Neural progenitor cell (in vitro differentiated cells): ENCODE measurements at regions not wholly inside any gene's neighbourhood (a gene's known extent, or its start where the extent isn't known, plus 50 kb on each side); places are given as distances from the start of the nearest gene placed in this dataset.

Experiments used
- DNase-seq: peaks from one replicate; pipeline ENCODE4 v3.0.0-alpha.2; 2016; ENCODE audit warnings: low spot score
- H2AFZ ChIP-seq: fragments of 200-600 bp; sonication (generic); replicated peaks from 2 replicates; pipeline ENCODE4 v1.6.1; 2016; ENCODE audit warnings: antibody characterized with exemption
- H3F3A ChIP-seq: fragments of 200-600 bp; sonication (generic); 2 replicates; pipeline ENCODE4 v1.6.1; 2016; ENCODE audit warnings: antibody characterized with exemption, low read depth
- H3K27ac ChIP-seq: fragments of 200-600 bp; sonication (generic); 2 replicates; pipeline ENCODE4 v1.5.1; 2016; ENCODE audit warnings: mild to moderate bottlenecking
- H3K27me3 ChIP-seq: fragments of 200-600 bp; sonication (generic); 2 replicates; pipeline ENCODE4 v1.6.1; 2016; ENCODE audit warnings: mild to moderate bottlenecking, moderate library complexity
- H3K36me3 ChIP-seq: fragments of 200-600 bp; sonication (generic); 2 replicates; pipeline ENCODE4 v1.5.1; 2016
- H3K4me1 ChIP-seq: fragments of 200-600 bp; sonication (generic); 2 replicates; pipeline ENCODE4 v1.6.1; 2016; ENCODE audit warnings: mixed run types
- H3K4me2 ChIP-seq: fragments of 200-600 bp; sonication (generic); 2 replicates; pipeline ENCODE4 v1.6.1; 2016
- H3K4me3 ChIP-seq: fragments of 200-600 bp; sonication (generic); 2 replicates; pipeline ENCODE4 v1.5.1; 2016
- H3K79me2 ChIP-seq: fragments of 200-600 bp; sonication (generic); 2 replicates; pipeline ENCODE4 v1.6.1; 2016; ENCODE audit warnings: low read depth
- H3K9ac ChIP-seq: fragments of 200-600 bp; sonication (generic); 2 replicates; pipeline ENCODE4 v1.6.1; 2016
- H3K9me3 ChIP-seq: fragments of 200-600 bp; sonication (generic); 2 replicates; pipeline ENCODE4 v1.5.1; 2016; ENCODE audit warnings: low read depth
- H4K20me1 ChIP-seq: fragments of 200-600 bp; sonication (generic); 2 replicates; pipeline ENCODE4 v1.6.1; 2016; ENCODE audit warnings: low read depth
- H3K27ac Mint-ChIP-seq: 3 replicates; pipeline ENCODE4 v1.8.0; 2021; ENCODE audit warnings: mixed read lengths
- H3K27me3 Mint-ChIP-seq: 2 replicates; pipeline ENCODE4 v1.8.0; 2022; ENCODE audit warnings: low read depth, mild to moderate bottlenecking, inconsistent platforms, moderate library complexity, mixed read lengths; ENCODE audit not compliant: insufficient read depth
- H3K36me3 Mint-ChIP-seq: 3 replicates; pipeline ENCODE4 v1.8.0; 2021; ENCODE audit warnings: mixed read lengths
- H3K4me1 Mint-ChIP-seq: 3 replicates; pipeline ENCODE4 v1.8.0; 2021; ENCODE audit warnings: mixed read lengths
- H3K4me3 Mint-ChIP-seq: 3 replicates; pipeline ENCODE4 v1.8.0; 2021; ENCODE audit warnings: mild to moderate bottlenecking, moderate library complexity, mixed read lengths
- H3K9me3 Mint-ChIP-seq: 3 replicates; pipeline ENCODE4 v1.8.0; 2020; ENCODE audit warnings: mixed read lengths
- CTCF ChIP-seq: fragments of 200-600 bp; sonication (generic); IDR thresholded peaks from 2 replicates; pipeline ENCODE4 v1.5.1; 2017; ENCODE audit warnings: antibody characterized with exemption, mild to moderate bottlenecking
- EZH2 ChIP-seq: fragments of 200-600 bp; sonication (generic); IDR thresholded peaks from 2 replicates; pipeline ENCODE4 v1.6.1; 2017; ENCODE audit warnings: antibody characterized with exemption, mild to moderate bottlenecking, moderate library complexity
- EZH2phosphoT487 ChIP-seq: fragments of 200-600 bp; sonication (generic); IDR thresholded peaks from 2 replicates; pipeline ENCODE4 v1.6.1; 2017; ENCODE audit warnings: antibody characterized with exemption

GRCh38 chr5:165360784-165361542 is 1855.5 kb downstream of the MAT2B start:
- H3F3A ChIP-seq, result no peaks in the 10 kb centered on the region
- H3K4me1 ChIP-seq, result no peaks in the 10 kb centered on the region
- no peaks in the 10 kb centered on the region for H4K20me1 ChIP-seq
- H3K4me3 Mint-ChIP-seq, result no peak overlapping the region
- H2AFZ ChIP-seq, result no peak overlapping the region
- no peaks in the 10 kb centered on the region for H3K9me3 ChIP-seq
- H3K9ac ChIP-seq, result no peak overlapping the region
- no peaks in the 10 kb centered on the region for H3K36me3 Mint-ChIP-seq
- H3K4me1 Mint-ChIP-seq, result peaks cover 5% of the 10 kb centered on the region
- no peaks in the 10 kb centered on the region for H3K27me3 ChIP-seq
- no peak overlapping the region for H3K27ac ChIP-seq
- H3K4me2 ChIP-seq, result no peak overlapping the region
- no peak for DNase-seq
- no peak for TF ChIP-seq CTCF
- TF ChIP-seq EZH2, result no peak
- TF ChIP-seq EZH2phosphoT487, result no peak
- no peak overlapping the region for H3K27ac Mint-ChIP-seq
- no peaks in the 10 kb centered on the region for H3K36me3 ChIP-seq
- H3K27me3 Mint-ChIP-seq, result no peaks in the 10 kb centered on the region
- H3K79me2 ChIP-seq, result no peaks in the 10 kb centered on the region
- no peaks in the 10 kb centered on the region for H3K9me3 Mint-ChIP-seq
- H3K4me3 ChIP-seq, result no peak overlapping the region

GRCh38 chr5:165370233-165370632 is 1864.8 kb downstream of the MAT2B start:
- Histone ChIP-seq H3K27me3 (no peaks in the 10 kb centered on the region), H3K27ac (no peak overlapping the region), H3K4me3 (no peak overlapping the region), H3K4me1 (no peaks in the 10 kb centered on the region), H3K9ac (no peak overlapping the region), H3K4me2 (no peak overlapping the region), H4K20me1 (no peaks in the 10 kb centered on the region), H3K36me3 (no peaks in the 10 kb centered on the region), H3K9me3 (no peaks in the 10 kb centered on the region), H2AFZ (no peak overlapping the region), H3F3A (no peaks in the 10 kb centered on the region), H3K79me2 (no peaks in the 10 kb centered on the region)
- no peak overlapping the region for H3K4me3 Mint-ChIP-seq
- DNase-seq, result no peak
- H3K4me1 Mint-ChIP-seq, result no peaks in the 10 kb centered on the region
- no peaks in the 10 kb centered on the region for H3K27me3 Mint-ChIP-seq
- H3K27ac Mint-ChIP-seq, result no peak overlapping the region
- H3K9me3 Mint-ChIP-seq, result no peaks in the 10 kb centered on the region
- no peaks in the 10 kb centered on the region for H3K36me3 Mint-ChIP-seq
- no peak for TF ChIP-seq EZH2phosphoT487
- no peak for TF ChIP-seq EZH2
- TF ChIP-seq CTCF, result no peak

- H2AFZ ChIP-seq, result no peak overlapping the region
- H3K9me3 ChIP-seq, result no peaks in the 10 kb centered on the region
- no peaks in the 10 kb centered on the region for H3F3A ChIP-seq
- H3K9me3 Mint-ChIP-seq, result no peaks in the 10 kb centered on the region
- no peaks in the 10 kb centered on the region for H4K20me1 ChIP-seq
- H3K4me3 ChIP-seq, result no peak overlapping the region
- no peak for TF ChIP-seq EZH2
- TF ChIP-seq EZH2phosphoT487, result no peak
- no peak for TF ChIP-seq CTCF
- DNase-seq, result no peak
- H3K4me1 ChIP-seq, result no peaks in the 10 kb centered on the region
- H3K4me3 Mint-ChIP-seq, result no peak overlapping the region
- H3K4me2 ChIP-seq, result no peak overlapping the region
- no peaks in the 10 kb centered on the region for H3K36me3 Mint-ChIP-seq
- H3K36me3 ChIP-seq, result no peaks in the 10 kb centered on the region
- H3K27ac ChIP-seq, result no peak overlapping the region
- no peaks in the 10 kb centered on the region for H3K27me3 ChIP-seq
- no peak overlapping the region for H3K9ac ChIP-seq
- no peaks in the 10 kb centered on the region for H3K79me2 ChIP-seq
- H3K27me3 Mint-ChIP-seq, result no peaks in the 10 kb centered on the region
- H3K4me1 Mint-ChIP-seq, result no peaks in the 10 kb centered on the region
- H3K27ac Mint-ChIP-seq, result no peak overlapping the region
Measured at GRCh38 chr5:165370794-165371193, 1865.4 kb downstream of the MAT2B start.
